ENCODE measurements at regions not wholly inside any gene's neighbourhood (a gene's known extent, or its start where the extent isn't known, plus 50 kb on each side); places are given as distances from the start of the nearest gene placed in this dataset.
"Not testable (repeated sequence)": the region's sequence is repeated elsewhere in the genome, so short reads cannot be mapped to it uniquely, and the experiment has no call there.

GRCh38 chrX:14308976-14309375 lies 220.4 kb upstream of the GLRA2 start:
- H3K4me1 Mint-ChIP-seq; H3K27ac Mint-ChIP-seq; H3K4me3 Mint-ChIP-seq; POLR2A ChIA-PET; ATAC-seq (ENCODE audit: low read depth); H3K9me3 Mint-ChIP-seq; DNase-seq; H3K36me3 Mint-ChIP-seq; H3K27me3 Mint-ChIP-seq: not testable (repeated sequence)

- Mint-ChIP-seq H3K27me3 (no peaks in the 10 kb centered on the region), H3K27ac (no peak overlapping the region), H3K4me1 (no peaks in the 10 kb centered on the region), H3K9me3 (no peaks in the 10 kb centered on the region), H3K4me3 (no peak overlapping the region), H3K36me3 (no peaks in the 10 kb centered on the region)
- ATAC-seq (ENCODE audit: low read depth) (no peak), DNase-seq (no peak)
- POLR2A ChIA-PET: no interaction called here
Measured at GRCh38 chrX:14303891-14304290, 225.4 kb upstream of the GLRA2 start.

GRCh38 chrX:14302561-14302960 lies 226.8 kb upstream of the GLRA2 start:
- H3K36me3 Mint-ChIP-seq; POLR2A ChIA-PET; H3K27me3 Mint-ChIP-seq; ATAC-seq (ENCODE audit: low read depth); H3K9me3 Mint-ChIP-seq; DNase-seq; H3K4me1 Mint-ChIP-seq; H3K4me3 Mint-ChIP-seq; H3K27ac Mint-ChIP-seq: not testable (repeated sequence)

- H3K27ac Mint-ChIP-seq: no peak overlapping the region
- H3K36me3 Mint-ChIP-seq: no peaks in the 10 kb centered on the region
- H3K4me3 Mint-ChIP-seq: no peak overlapping the region
- no peaks in the 10 kb centered on the region for H3K4me1 Mint-ChIP-seq
- DNase-seq: no peak
- H3K9me3 Mint-ChIP-seq: no peaks in the 10 kb centered on the region
- ATAC-seq (ENCODE audit: low read depth): no peak
- no peaks in the 10 kb centered on the region for H3K27me3 Mint-ChIP-seq
- POLR2A ChIA-PET: no interaction called here
Measured at GRCh38 chrX:14300376-14300775, 229.0 kb upstream of the GLRA2 start.

- no peak for DNase-seq
- H3K4me3 Mint-ChIP-seq: no peak overlapping the region
- POLR2A ChIA-PET: no interaction called here
- no peak overlapping the region for H3K27ac Mint-ChIP-seq
- no peaks in the 10 kb centered on the region for H3K9me3 Mint-ChIP-seq
- ATAC-seq (ENCODE audit: low read depth): no peak
- no peaks in the 10 kb centered on the region for H3K4me1 Mint-ChIP-seq
- H3K27me3 Mint-ChIP-seq: no peaks in the 10 kb centered on the region
- no peaks in the 10 kb centered on the region for H3K36me3 Mint-ChIP-seq
Measured at GRCh38 chrX:14295426-14295825, 233.9 kb upstream of the GLRA2 start.

- DNase-seq: no peak
- POLR2A ChIA-PET: no interaction called here
- ATAC-seq (ENCODE audit: low read depth): no peak
- Mint-ChIP-seq H3K9me3 (no peaks in the 10 kb centered on the region), H3K27ac (no peak overlapping the region), H3K4me3 (no peak overlapping the region), H3K4me1 (no peaks in the 10 kb centered on the region), H3K27me3 (no peaks in the 10 kb centered on the region), H3K36me3 (no peaks in the 10 kb centered on the region)
Measured at GRCh38 chrX:14291666-14292500, 237.5 kb upstream of the GLRA2 start.

- POLR2A ChIA-PET: no interaction called here
- Mint-ChIP-seq H3K4me3 (no peak overlapping the region), H3K27ac (no peak overlapping the region), H3K4me1 (no peaks in the 10 kb centered on the region), H3K27me3 (no peaks in the 10 kb centered on the region), H3K9me3 (no peaks in the 10 kb centered on the region), H3K36me3 (no peaks in the 10 kb centered on the region)
- DNase-seq: no peak
- no peak for ATAC-seq (ENCODE audit: low read depth)
Measured at GRCh38 chrX:14290335-14290734, 239.0 kb upstream of the GLRA2 start.

GRCh38 chrX:14274691-14275090 lies 245.0 kb upstream of the GEMIN8 start:
- Mint-ChIP-seq H3K27ac (no peak overlapping the region), H3K9me3 (no peaks in the 10 kb centered on the region), H3K27me3 (no peaks in the 10 kb centered on the region), H3K4me1 (no peaks in the 10 kb centered on the region), H3K4me3 (no peak overlapping the region), H3K36me3 (no peaks in the 10 kb centered on the region)
- ATAC-seq (ENCODE audit: low read depth): no peak
- DNase-seq: no peak
- POLR2A ChIA-PET: no interaction called here

GRCh38 chrX:14267216-14267615 lies 237.5 kb upstream of the GEMIN8 start:
- ATAC-seq (ENCODE audit: low read depth) (no peak), DNase-seq (no peak)
- H3K9me3 Mint-ChIP-seq: no peaks in the 10 kb centered on the region
- no peaks in the 10 kb centered on the region for H3K4me1 Mint-ChIP-seq
- H3K27me3 Mint-ChIP-seq: no peaks in the 10 kb centered on the region
- H3K36me3 Mint-ChIP-seq: no peaks in the 10 kb centered on the region
- no peak overlapping the region for H3K27ac Mint-ChIP-seq
- no peak overlapping the region for H3K4me3 Mint-ChIP-seq
- POLR2A ChIA-PET: no interaction called here

GRCh38 chrX:14266705-14267104 lies 237.0 kb upstream of the GEMIN8 start:
- Mint-ChIP-seq H3K27me3 (no peaks in the 10 kb centered on the region), H3K36me3 (no peaks in the 10 kb centered on the region), H3K4me3 (no peak overlapping the region), H3K27ac (no peak overlapping the region), H3K9me3 (no peaks in the 10 kb centered on the region), H3K4me1 (no peaks in the 10 kb centered on the region)
- POLR2A ChIA-PET: no interaction called here
- DNase-seq (no peak), ATAC-seq (ENCODE audit: low read depth) (no peak)

- Mint-ChIP-seq H3K9me3 (no peaks in the 10 kb centered on the region), H3K4me1 (no peaks in the 10 kb centered on the region), H3K27me3 (no peaks in the 10 kb centered on the region), H3K27ac (no peak overlapping the region), H3K36me3 (no peaks in the 10 kb centered on the region), H3K4me3 (no peak overlapping the region)
- no peak for ATAC-seq (ENCODE audit: low read depth)
- POLR2A ChIA-PET: no interaction called here
- no peak for DNase-seq
Measured at GRCh38 chrX:14243823-14244222, 214.1 kb upstream of the GEMIN8 start.

GRCh38 chrX:14235004-14235403 lies 205.3 kb upstream of the GEMIN8 start:
- H3K9me3 Mint-ChIP-seq: no peaks in the 10 kb centered on the region
- H3K27me3 Mint-ChIP-seq: no peaks in the 10 kb centered on the region
- POLR2A ChIA-PET: no interaction called here
- no peak overlapping the region for H3K27ac Mint-ChIP-seq
- no peak overlapping the region for H3K4me3 Mint-ChIP-seq
- DNase-seq: no peak
- no peaks in the 10 kb centered on the region for H3K36me3 Mint-ChIP-seq
- ATAC-seq (ENCODE audit: low read depth): no peak
- no peaks in the 10 kb centered on the region for H3K4me1 Mint-ChIP-seq

- H3K4me1 Mint-ChIP-seq: no peaks in the 10 kb centered on the region
- H3K27ac Mint-ChIP-seq: no peak overlapping the region
- no peaks in the 10 kb centered on the region for H3K36me3 Mint-ChIP-seq
- POLR2A ChIA-PET: no interaction called here
- DNase-seq (no peak), ATAC-seq (ENCODE audit: low read depth) (no peak)
- H3K4me3 Mint-ChIP-seq: no peak overlapping the region
- H3K9me3 Mint-ChIP-seq: no peaks in the 10 kb centered on the region
- no peaks in the 10 kb centered on the region for H3K27me3 Mint-ChIP-seq
Measured at GRCh38 chrX:14232688-14233087, 203.0 kb upstream of the GEMIN8 start.

- ATAC-seq (ENCODE audit: low read depth) (no peak), DNase-seq (no peak)
- Mint-ChIP-seq H3K27ac (no peak overlapping the region), H3K9me3 (no peaks in the 10 kb centered on the region), H3K36me3 (no peaks in the 10 kb centered on the region), H3K4me3 (no peak overlapping the region), H3K4me1 (no peaks in the 10 kb centered on the region), H3K27me3 (no peaks in the 10 kb centered on the region)
- POLR2A ChIA-PET: no interaction called here
Measured at GRCh38 chrX:14228611-14229010, 198.9 kb upstream of the GEMIN8 start.

Data from activated naive CD8-positive, alpha-beta T cell treated with anti-CD3 and anti-CD28 coated beads, Interleukin-2, amount 10 ng/mL, durations not matched to agents 7 days and 5 days (primary cell).